ENCODE measurements at regions not wholly inside any gene's neighbourhood (a gene's known extent, or its start where the extent isn't known, plus 50 kb on each side); places are given as distances from the start of the nearest gene placed in this dataset.

GRCh38 chr7:9200626-9201025 lies 767.2 kb downstream of the NXPH1 start:
- H3K36me3 Mint-ChIP-seq (ENCODE audit: low read depth), result no peaks in the 10 kb centered on the region
- peak overlapping the region; percentile 21 for H3K27ac ChIP-seq (ENCODE audit: low read depth, low read length)
- no peaks in the 10 kb centered on the region for H3K36me3 ChIP-seq (ENCODE audit: control insufficient read depth, insufficient read depth, low read length)
- H3K4me3 Mint-ChIP-seq, result no peak overlapping the region
- no peaks in the 10 kb centered on the region for H3K27me3 Mint-ChIP-seq (ENCODE audit: insufficient read depth)
- peaks cover 21% of the 10 kb centered on the region for H3K4me1 ChIP-seq (ENCODE audit: control insufficient read depth, insufficient read depth, low read length)
- WGBS, 2 experiments (ENCODE audit: insufficient coverage in 1 of 2, insufficient read length in 1 of 2), result 90 to 100% methylated on average over 2 to 4 of the region's 4 CpGs
- H3K9me3 Mint-ChIP-seq, result no peaks in the 10 kb centered on the region
- H3K9ac ChIP-seq (ENCODE audit: extremely low read depth, low read length, poor library complexity, severe bottlenecking), result no peak overlapping the region
- no peaks in the 10 kb centered on the region for H3K9me3 ChIP-seq (ENCODE audit: control insufficient read depth, low read length)
- H3K4me1 Mint-ChIP-seq, result peaks cover 40% of the 10 kb centered on the region
- H3K27me3 ChIP-seq (ENCODE audit: control insufficient read depth, insufficient read depth, low read length, poor library complexity, severe bottlenecking), result no peaks in the 10 kb centered on the region
- no peak for DNase-seq
- TF ChIP-seq, protein P1, sequence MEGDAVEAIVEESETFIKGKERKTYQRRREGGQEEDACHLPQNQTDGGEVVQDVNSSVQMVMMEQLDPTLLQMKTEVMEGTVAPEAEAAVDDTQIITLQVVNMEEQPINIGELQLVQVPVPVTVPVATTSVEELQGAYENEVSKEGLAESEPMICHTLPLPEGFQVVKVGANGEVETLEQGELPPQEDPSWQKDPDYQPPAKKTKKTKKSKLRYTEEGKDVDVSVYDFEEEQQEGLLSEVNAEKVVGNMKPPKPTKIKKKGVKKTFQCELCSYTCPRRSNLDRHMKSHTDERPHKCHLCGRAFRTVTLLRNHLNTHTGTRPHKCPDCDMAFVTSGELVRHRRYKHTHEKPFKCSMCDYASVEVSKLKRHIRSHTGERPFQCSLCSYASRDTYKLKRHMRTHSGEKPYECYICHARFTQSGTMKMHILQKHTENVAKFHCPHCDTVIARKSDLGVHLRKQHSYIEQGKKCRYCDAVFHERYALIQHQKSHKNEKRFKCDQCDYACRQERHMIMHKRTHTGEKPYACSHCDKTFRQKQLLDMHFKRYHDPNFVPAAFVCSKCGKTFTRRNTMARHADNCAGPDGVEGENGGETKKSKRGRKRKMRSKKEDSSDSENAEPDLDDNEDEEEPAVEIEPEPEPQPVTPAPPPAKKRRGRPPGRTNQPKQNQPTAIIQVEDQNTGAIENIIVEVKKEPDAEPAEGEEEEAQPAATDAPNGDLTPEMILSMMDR (conservative IDR thresholded peaks at IDR 0.05), result no peak
- H3K27ac Mint-ChIP-seq, result no peak overlapping the region
- H3K4me3 ChIP-seq (ENCODE audit: low read length), result no peak overlapping the region

DNA sequence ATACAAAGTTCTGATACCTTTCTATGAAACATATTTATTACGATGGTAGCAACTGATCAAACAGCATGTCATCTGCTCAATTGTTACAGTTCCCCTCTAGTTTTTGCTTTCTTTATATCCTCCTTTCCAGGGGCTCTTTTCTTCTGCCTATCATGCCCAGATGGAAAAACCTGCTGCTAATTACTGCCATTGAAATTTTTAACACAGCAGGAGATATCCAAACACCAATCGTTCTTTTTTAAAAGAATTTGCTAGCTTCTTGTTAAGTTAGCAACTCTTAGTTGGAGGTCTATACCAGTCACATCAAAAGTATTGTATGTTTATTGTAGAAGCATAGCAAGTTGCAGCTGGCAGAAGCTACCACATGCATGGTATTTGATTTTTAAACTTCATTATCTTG lies 768.5 kb downstream of the NXPH1 start:
- H3K27me3 ChIP-seq (ENCODE audit: control insufficient read depth, insufficient read depth, low read length, poor library complexity, severe bottlenecking), result no peaks in the 10 kb centered on the region
- peaks cover 16% of the 10 kb centered on the region for H3K4me1 ChIP-seq (ENCODE audit: control insufficient read depth, insufficient read depth, low read length)
- H3K27ac ChIP-seq (ENCODE audit: low read depth, low read length), result no peak overlapping the region
- H3K36me3 Mint-ChIP-seq (ENCODE audit: low read depth), result no peaks in the 10 kb centered on the region
- H3K9me3 ChIP-seq (ENCODE audit: control insufficient read depth, low read length), result no peaks in the 10 kb centered on the region
- peaks cover 45% of the 10 kb centered on the region for H3K4me1 Mint-ChIP-seq
- peak overlapping the region; percentile 64 for H3K27ac Mint-ChIP-seq
- no peaks in the 10 kb centered on the region for H3K27me3 Mint-ChIP-seq (ENCODE audit: insufficient read depth)
- 25 to 45% methylated on average over 2 of the region's 2 CpGs for WGBS, 2 experiments (ENCODE audit: insufficient coverage in 1 of 2, insufficient read length in 1 of 2)
- H3K9me3 Mint-ChIP-seq, result no peaks in the 10 kb centered on the region
- TF ChIP-seq, protein P1 (conservative IDR thresholded peaks at IDR 0.05), result no peak
- no peak overlapping the region for H3K9ac ChIP-seq (ENCODE audit: extremely low read depth, low read length, poor library complexity, severe bottlenecking)
- no peaks in the 10 kb centered on the region for H3K36me3 ChIP-seq (ENCODE audit: control insufficient read depth, insufficient read depth, low read length)
- no peak overlapping the region for H3K4me3 ChIP-seq (ENCODE audit: low read length)
- H3K4me3 Mint-ChIP-seq, result no peak overlapping the region
- DNase-seq, result no peak

DNA sequence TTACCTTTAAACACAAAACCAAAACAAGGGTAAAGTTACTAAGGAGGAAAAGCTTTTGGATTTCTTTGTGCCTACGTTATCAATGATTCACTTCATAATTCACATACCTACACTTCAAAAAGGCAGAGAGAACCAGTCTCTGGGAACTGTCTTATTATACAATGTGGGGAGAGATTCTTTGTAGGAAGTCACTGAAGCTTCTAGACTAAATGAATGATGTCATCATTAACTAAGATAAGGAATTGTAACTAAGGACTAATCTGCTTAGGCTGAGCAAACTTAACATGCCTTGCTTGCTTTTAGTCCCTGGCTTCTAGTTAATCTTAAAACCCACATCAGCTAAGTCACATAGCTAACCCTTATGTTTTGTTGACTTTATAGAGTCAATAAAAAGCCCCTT lies 771.2 kb downstream of the NXPH1 start:
- Histone ChIP-seq H3K9ac (ENCODE audit: extremely low read depth, low read length, poor library complexity, severe bottlenecking) (peak overlapping the region; percentile 41), H3K27me3 (ENCODE audit: control insufficient read depth, insufficient read depth, low read length, poor library complexity, severe bottlenecking) (no peaks in the 10 kb centered on the region), H3K4me1 (ENCODE audit: control insufficient read depth, insufficient read depth, low read length) (peaks cover 15% of the 10 kb centered on the region), H3K27ac (ENCODE audit: low read depth, low read length) (no peak overlapping the region), H3K4me3 (ENCODE audit: low read length) (peak overlapping the region; percentile 42), H3K36me3 (ENCODE audit: control insufficient read depth, insufficient read depth, low read length) (no peaks in the 10 kb centered on the region), H3K9me3 (ENCODE audit: control insufficient read depth, low read length) (no peaks in the 10 kb centered on the region)
- no CpG with 5 or more reads among the region's 1 CpG for WGBS, 2 experiments (ENCODE audit: insufficient coverage in 1 of 2, insufficient read length in 1 of 2)
- TF ChIP-seq, protein P1 (conservative IDR thresholded peaks at IDR 0.05), result no peak
- Mint-ChIP-seq H3K4me1 (peaks cover 45% of the 10 kb centered on the region), H3K4me3 (no peak overlapping the region), H3K9me3 (no peaks in the 10 kb centered on the region), H3K27me3 (ENCODE audit: insufficient read depth) (no peaks in the 10 kb centered on the region), H3K36me3 (ENCODE audit: low read depth) (no peaks in the 10 kb centered on the region), H3K27ac (peak overlapping the region; percentile 74)
- no peak for DNase-seq
